GM19025 (cell line): ENCODE measurements at regions not wholly inside any gene's neighbourhood (a gene's known extent, or its start where the extent isn't known, plus 50 kb on each side); places are given as distances from the start of the nearest gene placed in this dataset.
"Not testable (repeated sequence)": the region's sequence is repeated elsewhere in the genome, so short reads cannot be mapped to it uniquely, and the experiment has no call there.

Experiments
- ATAC-seq: cut with Tn5 transposase; IDR thresholded peaks from one replicate; pipeline ENCODE4 v1.9.1; 2021; ENCODE audit warnings: mild to moderate bottlenecking, low read depth, moderate library complexity; ENCODE audit not compliant: unreplicated experiment

DNA sequence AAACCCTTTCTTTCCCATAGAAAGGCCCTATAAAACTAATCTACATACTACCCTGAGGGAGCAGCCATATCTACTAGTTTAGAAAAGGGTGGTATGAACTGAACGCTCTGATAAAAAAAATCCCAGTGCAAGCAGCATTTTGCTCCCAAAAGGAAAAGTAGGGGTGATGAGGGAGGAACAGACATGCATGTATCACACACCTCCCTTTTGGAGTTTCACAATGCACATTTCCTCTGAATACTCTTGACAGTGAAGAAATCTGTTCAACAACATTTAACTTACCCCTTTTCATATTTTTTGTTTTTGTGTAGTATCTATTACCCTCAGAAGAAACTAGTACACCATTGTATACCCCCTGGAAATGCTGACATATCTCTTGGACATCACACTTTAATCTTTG is 411.4 kb downstream of the MAT2B start:
- no peak for ATAC-seq

- no peak for ATAC-seq
Observed at GRCh38 chr5:163917747-163918146, 412.3 kb downstream of the MAT2B start.

DNA sequence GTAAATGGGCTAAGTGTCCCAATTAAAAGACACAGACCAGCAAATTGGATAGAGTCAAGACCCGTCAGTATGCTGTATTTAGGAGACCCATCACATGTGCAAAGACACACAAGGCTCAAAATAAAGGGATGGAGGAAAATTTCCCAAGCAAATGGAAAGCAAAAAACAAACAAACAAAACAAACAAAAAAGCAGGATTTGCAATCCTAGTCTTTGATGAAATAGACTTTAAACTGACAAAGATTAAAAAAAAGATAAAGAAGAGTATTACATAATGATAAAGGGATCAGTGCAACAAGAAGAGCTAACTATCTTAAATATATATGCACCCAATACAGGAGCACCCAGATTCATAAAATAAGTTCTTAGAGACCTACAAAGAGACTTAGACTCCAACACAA is 429.6 kb downstream of the MAT2B start:
- ATAC-seq = not testable (repeated sequence)

DNA sequence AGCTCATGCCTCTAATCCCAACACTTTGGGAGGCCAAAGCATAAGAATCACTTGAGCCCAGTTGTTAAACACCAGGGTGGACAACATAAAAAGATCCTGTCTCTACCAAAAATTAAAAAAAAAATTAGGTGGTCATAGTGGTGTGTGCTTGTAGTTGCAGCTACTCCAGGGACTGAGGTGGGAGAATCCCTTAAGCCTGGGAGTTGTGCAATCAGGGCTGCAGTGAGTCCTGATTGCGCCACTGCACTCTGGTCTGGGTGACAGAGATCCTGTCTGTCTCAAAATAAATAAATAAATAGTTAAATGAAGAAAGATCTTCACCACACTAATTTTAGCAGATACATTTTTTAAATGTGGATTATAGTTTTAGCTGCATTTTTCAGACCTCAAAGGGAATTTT is 433.2 kb downstream of the MAT2B start:
- ATAC-seq = no peak

DNA sequence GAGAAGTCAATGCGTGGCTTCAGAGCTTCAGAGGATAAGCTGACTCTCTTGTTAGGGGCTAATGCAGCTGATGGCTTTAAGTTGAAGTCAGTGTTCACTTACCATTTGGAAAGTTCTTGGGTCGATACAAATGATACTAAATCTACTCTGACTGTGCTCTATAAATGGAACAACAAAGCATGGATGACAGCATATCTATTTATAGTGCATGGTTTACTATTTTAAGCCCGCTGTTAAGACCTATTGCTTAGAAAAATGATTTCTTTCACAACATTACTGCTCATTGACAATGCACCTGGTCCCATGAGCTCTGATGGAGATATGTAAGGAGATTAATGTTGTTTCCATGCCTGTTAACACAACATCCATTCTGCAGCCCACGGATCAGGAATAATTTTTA is 435.7 kb downstream of the MAT2B start:
- no peak for ATAC-seq

- ATAC-seq = no peak
Observed at GRCh38 chr5:163943546-163943945, 438.1 kb downstream of the MAT2B start.

DNA sequence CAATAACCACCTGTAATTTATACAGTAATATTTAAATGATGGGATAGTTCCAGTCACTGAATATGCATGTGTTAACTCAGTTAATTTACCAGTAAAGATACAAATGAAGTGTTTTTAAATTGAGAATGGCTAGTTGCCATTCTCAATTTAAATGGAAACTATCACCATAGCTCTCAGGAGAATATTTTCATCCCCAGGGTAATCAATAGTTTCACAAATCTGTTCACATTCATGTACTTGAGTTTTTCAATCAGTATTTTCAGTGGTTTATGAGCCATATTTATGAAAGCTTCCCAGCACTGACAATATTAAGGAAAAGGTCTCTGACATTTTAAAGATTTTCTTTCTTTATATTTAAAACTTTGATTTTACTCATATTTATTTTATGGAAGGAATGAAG is 439.3 kb downstream of the MAT2B start:
- ATAC-seq = no peak

- no peak for ATAC-seq
Observed at GRCh38 chr5:163947848-163948666, 442.6 kb downstream of the MAT2B start.

DNA sequence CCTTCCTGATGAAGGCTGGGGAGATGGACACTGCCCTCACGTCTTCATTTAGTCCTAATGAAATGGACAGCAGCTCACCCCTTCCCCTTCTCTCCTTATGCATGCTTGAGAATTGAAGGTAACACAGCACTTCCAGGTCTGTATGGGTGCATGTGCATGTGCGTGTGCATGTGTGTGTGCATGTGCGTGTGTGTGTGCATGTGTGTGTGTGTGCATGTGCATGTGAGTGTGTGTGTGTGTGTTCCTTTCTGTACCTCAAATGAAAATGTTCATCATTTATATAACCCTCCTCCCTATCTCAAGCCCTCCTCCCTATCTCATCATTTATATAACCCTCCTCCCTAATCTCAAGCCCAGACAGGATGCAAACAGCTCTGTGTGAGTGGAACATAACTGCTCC is 444.8 kb downstream of the MAT2B start:
- ATAC-seq = no peak

GRCh38 chr5:163951069-163951468 is 445.6 kb downstream of the MAT2B start:
- ATAC-seq = no peak

DNA sequence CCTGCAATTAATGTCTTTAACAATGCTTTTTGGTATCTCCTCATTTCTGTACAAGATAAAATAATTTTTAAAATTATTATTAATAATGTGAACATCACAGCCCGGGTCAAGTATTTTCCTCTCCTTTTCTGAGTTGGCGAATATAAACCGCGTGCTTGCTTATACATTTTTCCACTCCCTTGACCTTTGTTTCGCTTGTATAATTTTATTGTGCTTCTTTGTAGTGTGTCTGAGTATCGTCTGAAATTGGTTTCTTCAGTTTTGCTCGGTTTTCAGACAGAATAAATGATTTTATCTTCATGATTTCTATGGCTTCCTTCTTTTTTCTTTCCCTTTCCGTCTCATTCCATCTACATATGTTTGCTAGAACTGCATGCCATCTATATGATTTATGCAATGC is 448.5 kb downstream of the MAT2B start:
- no peak for ATAC-seq

DNA sequence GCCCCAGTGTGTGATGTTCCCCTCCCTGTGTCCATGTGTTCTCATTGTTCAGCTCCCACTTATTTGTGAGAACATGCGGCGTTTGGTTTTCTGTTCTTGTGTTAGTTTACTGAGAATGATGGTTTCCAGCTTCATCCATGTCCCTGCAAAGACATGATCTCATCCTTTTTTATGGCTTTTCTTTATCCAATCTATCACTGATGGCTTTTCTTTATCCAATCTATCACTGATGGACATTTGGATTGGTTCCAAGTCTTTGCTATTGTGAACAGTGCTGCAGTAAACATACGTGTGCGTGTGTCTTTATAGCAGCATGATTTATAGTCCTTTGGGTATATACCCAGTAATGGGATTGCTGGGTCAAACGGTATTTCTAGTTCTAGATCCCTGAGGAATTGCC is 455.8 kb downstream of the MAT2B start:
- not testable (repeated sequence) for ATAC-seq

DNA sequence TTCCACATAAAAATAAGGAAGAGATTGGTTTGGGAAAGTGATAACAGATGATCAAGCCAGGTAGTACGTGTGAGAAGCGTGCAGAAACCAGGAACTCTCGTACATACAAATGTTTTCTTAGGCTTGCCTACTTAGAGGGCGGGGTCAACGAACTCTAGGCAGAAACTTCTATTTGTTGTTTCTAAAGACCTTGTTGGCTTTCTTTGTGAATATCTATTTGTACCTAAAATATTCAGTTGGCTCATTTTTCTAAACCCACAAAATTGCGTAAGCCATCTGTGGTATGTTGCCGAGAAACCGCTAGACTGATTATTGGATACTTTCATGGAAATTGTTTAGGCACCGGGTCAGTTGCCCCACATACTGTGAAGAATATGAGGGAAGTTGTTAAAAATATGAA is 458.5 kb downstream of the MAT2B start:
- ATAC-seq = no peak

GRCh38 chr5:163964671-163965070 is 459.3 kb downstream of the MAT2B start:
- no peak for ATAC-seq

DNA sequence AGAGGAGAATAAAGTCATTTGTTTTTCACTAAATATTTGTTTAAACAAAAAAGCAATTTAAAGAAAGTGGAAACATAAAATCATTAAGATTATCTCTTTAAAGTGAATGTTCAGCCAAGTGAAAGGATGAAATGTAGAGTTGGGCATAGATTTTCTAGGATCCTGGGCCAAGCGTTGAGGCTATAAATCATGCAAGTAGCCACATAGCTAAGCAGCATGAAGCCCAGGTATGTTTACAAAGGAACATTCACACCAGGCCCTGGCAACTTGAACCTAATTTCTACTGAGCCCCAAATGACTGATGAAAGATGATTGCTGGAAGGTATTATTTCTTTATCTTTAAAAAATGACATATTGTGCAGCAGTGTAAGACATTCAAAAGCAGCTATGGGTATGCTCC is 461.8 kb downstream of the MAT2B start:
- no peak for ATAC-seq

DNA sequence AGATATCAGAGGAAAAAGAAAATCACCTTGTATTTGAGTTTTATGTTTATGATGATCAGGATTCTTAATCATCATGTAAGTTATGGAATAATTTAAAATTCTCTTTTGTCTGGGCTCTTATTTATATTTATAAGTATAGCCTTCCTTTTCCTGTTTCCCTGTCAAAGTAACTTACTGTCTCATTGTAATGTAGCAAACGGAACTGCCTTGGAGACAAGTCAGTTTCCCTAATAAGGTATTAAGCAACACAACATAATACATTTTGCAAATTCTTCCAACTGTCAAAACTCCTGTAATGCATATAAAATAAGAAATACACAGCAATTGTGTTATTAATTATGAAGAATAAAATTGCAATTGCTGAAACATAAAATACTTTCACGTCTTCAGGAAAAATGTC is 463.2 kb downstream of the MAT2B start:
- no peak for ATAC-seq

DNA sequence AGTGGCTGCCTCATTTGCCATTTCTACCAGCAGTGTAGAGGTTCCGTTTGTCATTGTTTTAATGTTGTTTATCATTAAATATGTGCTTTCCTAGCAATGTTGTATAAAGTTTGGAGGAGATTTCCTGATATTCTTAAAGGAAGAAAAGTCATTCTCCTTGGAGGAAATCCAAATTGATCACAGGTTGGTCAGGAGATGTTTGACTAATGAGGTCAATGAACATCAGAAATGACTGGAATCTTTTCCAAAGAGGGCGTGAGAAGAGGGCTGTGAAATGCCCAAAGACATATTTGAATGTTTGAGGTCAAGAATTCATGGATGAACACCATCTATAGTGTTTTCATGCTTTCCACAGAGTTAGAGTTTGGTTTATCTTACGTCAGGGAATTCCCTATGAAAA is 471.3 kb downstream of the MAT2B start:
- ATAC-seq = no peak

DNA sequence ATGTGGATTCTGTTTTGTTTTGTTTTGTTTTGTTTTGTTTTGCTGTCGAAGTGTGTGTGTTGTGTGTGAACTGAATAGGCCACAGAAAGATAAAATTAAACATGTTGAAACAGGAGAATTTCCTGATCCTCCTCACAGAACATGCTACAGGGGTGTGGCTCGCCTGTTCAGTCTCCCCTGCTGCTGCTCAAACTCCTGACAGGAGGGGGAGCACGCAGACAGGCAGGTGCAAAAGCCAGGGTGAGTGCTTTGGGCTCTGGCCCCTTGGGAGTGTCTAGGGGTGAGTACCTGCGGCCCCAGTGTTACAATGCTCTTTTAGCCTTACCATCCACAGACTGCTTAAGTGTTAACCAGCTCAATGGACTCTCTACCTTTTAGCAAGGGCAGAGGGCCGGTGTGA is 473.5 kb downstream of the MAT2B start:
- peak; percentile 78 for ATAC-seq

- ATAC-seq = no peak
Observed at GRCh38 chr5:163988566-163988965, 483.1 kb downstream of the MAT2B start.

DNA sequence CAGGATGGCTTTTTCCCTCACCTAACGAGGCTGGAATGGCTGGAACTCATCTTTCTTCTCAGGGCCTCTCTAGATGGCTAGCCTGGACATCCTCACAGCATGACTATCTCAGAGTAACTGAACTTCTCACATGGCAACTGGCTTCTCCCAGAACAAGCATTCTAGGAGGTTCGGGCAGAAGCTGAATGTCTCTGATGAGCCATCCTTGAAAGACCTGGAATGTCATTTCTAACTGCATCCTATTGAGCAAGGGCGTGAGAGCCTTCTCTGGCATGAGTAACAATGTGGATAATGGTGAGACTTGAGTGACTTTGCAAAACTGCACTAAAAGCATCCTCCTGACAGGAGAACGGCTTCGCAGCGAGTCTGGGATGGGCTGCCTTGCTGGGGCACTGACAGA is 487.7 kb downstream of the MAT2B start:
- ATAC-seq = no peak

DNA sequence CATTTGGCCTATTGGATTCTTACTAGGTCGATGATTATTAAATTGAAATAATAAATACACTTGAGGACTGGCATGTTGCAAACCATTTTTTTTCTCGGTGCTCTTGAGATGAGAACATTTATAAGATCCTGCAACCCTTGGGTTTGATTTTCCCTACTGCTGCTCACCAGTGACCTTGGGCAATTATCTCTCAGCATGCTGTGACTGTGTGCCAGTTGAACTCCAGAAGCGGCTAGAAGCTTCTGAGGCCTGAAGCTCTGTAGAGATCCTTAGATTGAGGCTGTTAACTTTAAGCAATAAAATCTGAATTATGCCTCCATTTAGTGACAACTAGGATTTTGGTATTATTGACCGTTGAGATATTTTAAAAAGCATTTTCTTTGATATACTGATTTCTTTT is 489.8 kb downstream of the MAT2B start:
- no peak for ATAC-seq

DNA sequence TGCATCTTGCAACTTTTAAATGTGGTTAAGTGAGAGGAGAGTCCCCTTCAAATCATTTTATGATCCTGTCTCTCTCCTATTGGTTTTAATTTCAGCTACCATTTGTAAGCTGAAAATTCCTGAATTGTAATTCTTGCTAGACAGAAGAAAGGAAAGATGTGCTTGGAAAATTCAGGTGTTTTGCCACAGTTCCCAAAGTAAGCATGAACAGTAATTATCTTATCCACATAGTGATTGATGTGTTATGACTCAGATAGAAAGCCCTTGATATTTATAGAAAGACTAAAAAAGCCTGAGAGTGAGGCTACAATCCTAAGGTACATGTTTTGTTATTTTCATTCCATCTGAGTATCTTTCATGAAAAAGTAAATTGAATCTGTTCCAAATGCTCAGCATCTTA is 492.5 kb downstream of the MAT2B start:
- ATAC-seq = no peak

DNA sequence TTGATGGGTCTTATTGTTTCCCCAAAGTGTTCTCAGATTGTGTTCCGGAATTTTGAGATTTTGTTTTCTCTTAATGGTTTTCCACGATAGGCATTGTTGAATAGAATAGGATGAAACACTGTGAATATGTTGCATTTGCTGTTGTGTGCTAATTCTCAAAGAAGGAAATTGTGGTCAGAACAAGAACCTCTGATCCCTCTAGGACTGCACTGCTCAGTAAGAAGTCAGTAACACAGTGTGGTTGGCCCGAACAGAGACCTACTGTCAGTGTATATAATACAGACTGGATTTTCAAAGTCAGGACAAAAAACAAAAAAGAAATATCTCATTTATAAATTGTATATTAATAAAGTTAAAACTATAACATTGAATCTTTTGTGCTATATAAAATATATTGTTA is 494.8 kb downstream of the MAT2B start:
- no peak for ATAC-seq
